HepG2 (cell line): ENCODE measurements at regions not wholly inside any gene's neighbourhood (a gene's known extent, or its start where the extent isn't known, plus 50 kb on each side); places are given as distances from the start of the nearest gene placed in this dataset.

ENCODE experiments used
- ATAC-seq: fragments of 200-7000 bp; cut with Tn5 transposase; 3 replicates; pipeline ENCODE4 v1.9.1; 2020; ENCODE audit warnings: mild to moderate bottlenecking, moderate library complexity
- BruUV-seq: library from RNA; stranded (reverse); fragments of 400-500 nt; replicated peaks from 2 replicates; lab custom pipeline; 2021; lab: Mats Ljungman, UMichigan
- CTCF ChIA-PET: fragments of 300-600 bp; formaldehyde crosslinking; extraction: SDS; loops from one replicate; lab custom pipeline; 2021; ENCODE audit warnings: low total read pairs, inconsistent platforms, low intra/inter-chr PET ratio; lab: Yijun Ruan, JAX
- POLR2A ChIA-PET: fragments of 350-600 bp; sonication (Branson Sonifier 250); formaldehyde crosslinking; loops from one replicate; lab custom pipeline; 2020; ENCODE audit warnings: antibody characterized with exemption, inconsistent platforms; lab: Yijun Ruan, JAX
- DNase-seq: peaks from one replicate; pipeline ENCODE4 v3.0.0-alpha.2; 2015; ENCODE audit warnings: low spot score
- FAIRE-seq: peaks from 3 replicates; lab custom pipeline; 2011; peaks lifted over from hg19 to GRCh38; lab: Jason Lieb, UNC
- H2AFZ ChIP-seq: one replicate; pipeline ENCODE4 v1.6.1; 2011; ENCODE audit warnings: low read length, inconsistent platforms
- H3K27ac ChIP-seq: fragments of 300-600 bp; 3 replicates; pipeline ENCODE4 v1.8.0; 2011; ENCODE audit warnings: mixed run types, mild to moderate bottlenecking, mixed read lengths, low read length, inconsistent platforms; ENCODE audit not compliant: insufficient read depth; ENCODE audit errors: extremely low read length
- H3K27me3 ChIP-seq, 2 experiments: fragments of 200-600 bp in 1 of 2; 2 replicates in 1 of 2; 3 replicates in 1 of 2; pipeline versions ENCODE4 v1.6.0 to v1.8.0; 2011; ENCODE audit warnings: low read length in 2 of 2, mild to moderate bottlenecking in 2 of 2, moderate library complexity in 2 of 2, inconsistent platforms in 1 of 2; ENCODE audit not compliant: insufficient read depth in 2 of 2, control insufficient read depth in 1 of 2
- H3K36me3 ChIP-seq, 2 experiments: fragments of 200-600 bp in 1 of 2; replicated peaks in 1 of 2; 2 replicates in 1 of 2; 3 replicates in 1 of 2; pipeline versions ENCODE4 v1.5.1 to v1.8.0; 2011; ENCODE audit warnings: low read length in 2 of 2, inconsistent platforms in 1 of 2; ENCODE audit not compliant: insufficient read depth in 2 of 2, control insufficient read depth in 1 of 2
- H3K4me1 ChIP-seq: 2 replicates; pipeline ENCODE4 v1.5.1; 2012; ENCODE audit warnings: low read length, inconsistent platforms; ENCODE audit not compliant: insufficient read depth
- H3K4me2 ChIP-seq: 2 replicates; pipeline ENCODE4 v1.6.0; 2011; ENCODE audit warnings: low read depth, low read length, inconsistent platforms
- H3K4me3 ChIP-seq, 3 experiments: fragments of 200-600 bp in 1 of 3; sonication (generic), shearing (Covaris generic) in 1 of 3; replicated peaks in 1 of 3; 2 replicates each; pipeline ENCODE4 v1.5.1; 2011 to 2016; ENCODE audit warnings: low read length in 3 of 3, inconsistent platforms in 2 of 3, low read depth in 2 of 3, mild to moderate bottlenecking in 2 of 3, control low read depth in 1 of 3, mixed read lengths in 1 of 3; ENCODE audit not compliant: insufficient read depth in 1 of 3
- H3K79me2 ChIP-seq: one replicate; pipeline ENCODE4 v1.6.1; 2011; ENCODE audit warnings: low read length, inconsistent platforms; ENCODE audit not compliant: insufficient read depth
- H3K9ac ChIP-seq: 2 replicates; pipeline ENCODE4 v1.6.0; 2011; ENCODE audit warnings: mild to moderate bottlenecking, low read depth, low read length, inconsistent platforms; ENCODE audit not compliant: insufficient read depth
- H3K9me3 ChIP-seq: 2 replicates; pipeline ENCODE4 v1.5.1; 2012; ENCODE audit warnings: mild to moderate bottlenecking, low read length
- H4K20me1 ChIP-seq: 2 replicates; pipeline ENCODE4 v1.6.0; 2011; ENCODE audit warnings: inconsistent platforms, mild to moderate bottlenecking, low read length, moderate library complexity; ENCODE audit not compliant: insufficient read depth
- ARNT ChIP-seq: fragments of 450-650 bp; IDR thresholded peaks from 2 replicates; pipeline ENCODE4 v1.6.1; 2017
- EZH2 ChIP-seq: conservative IDR thresholded peaks from 2 replicates; pipeline ENCODE4 v1.6.1; 2012; ENCODE audit warnings: mild to moderate bottlenecking, low read depth, low read length, moderate library complexity
- FOXC1 ChIP-seq: sonication (generic); formaldehyde crosslinking; IDR thresholded peaks from 2 replicates; pipeline ENCODE4 v1.8.0; 2022; ENCODE audit warnings: mild to moderate bottlenecking, missing genetic modification reagents, borderline replicate concordance
- GTF3A ChIP-seq: sonication (generic); formaldehyde crosslinking; conservative IDR thresholded peaks from 2 replicates; pipeline ENCODE4 v1.4.0; 2020; ENCODE audit warnings: mild to moderate bottlenecking, missing genetic modification reagents
- HOXA9 ChIP-seq: sonication (generic); formaldehyde crosslinking; IDR thresholded peaks from 2 replicates; pipeline ENCODE4 v1.8.1; 2022; ENCODE audit warnings: missing genetic modification reagents, mild to moderate bottlenecking, moderate library complexity, borderline replicate concordance
- KDM4B ChIP-seq: sonication (generic); formaldehyde crosslinking; IDR thresholded peaks from 2 replicates; pipeline ENCODE4 v1.4.0; 2020; ENCODE audit warnings: missing genetic modification reagents
- KLF15 ChIP-seq: sonication (generic); formaldehyde crosslinking; IDR thresholded peaks from 2 replicates; pipeline ENCODE4 v1.8.1; 2023; ENCODE audit warnings: borderline replicate concordance, mild to moderate bottlenecking, inconsistent platforms, missing genetic modification reagents, mixed read lengths
- MED8 ChIP-seq: sonication (generic); formaldehyde crosslinking; IDR thresholded peaks from 2 replicates; pipeline ENCODE4 v1.8.1; 2023; ENCODE audit warnings: mild to moderate bottlenecking, missing genetic modification reagents; ENCODE audit not compliant: insufficient replicate concordance
- PAF1 ChIP-seq: IDR thresholded peaks from 2 replicates; pipeline ENCODE4 v1.6.1; 2016; ENCODE audit warnings: missing genetic modification reagents, missing compliant biosample characterization
- PAX8 ChIP-seq: sonication (generic); formaldehyde crosslinking; IDR thresholded peaks from 2 replicates; pipeline ENCODE4 v1.8.0; 2022; ENCODE audit warnings: mild to moderate bottlenecking, missing genetic modification reagents, borderline replicate concordance
- RBFOX2 ChIP-seq: fragments of 200-400 bp; formaldehyde crosslinking; IDR thresholded peaks from 2 replicates; pipeline ENCODE4 v1.6.1; 2017; ENCODE audit warnings: low read depth, mild to moderate bottlenecking, low read length
- SMAD9 ChIP-seq: sonication (generic); formaldehyde crosslinking; IDR thresholded peaks from 2 replicates; pipeline ENCODE4 v1.5.1; 2020; ENCODE audit warnings: mild to moderate bottlenecking, missing genetic modification reagents
- ZEB1 ChIP-seq: IDR thresholded peaks from 2 replicates; pipeline ENCODE4 v1.6.1; 2012; ENCODE audit warnings: mild to moderate bottlenecking, low read depth, inconsistent platforms; ENCODE audit not compliant: insufficient replicate concordance
- ZFP62 ChIP-seq: sonication (generic); formaldehyde crosslinking; IDR thresholded peaks from 2 replicates; pipeline ENCODE4 v1.4.0; 2020; ENCODE audit warnings: missing genetic modification reagents
- ZFP91 ChIP-seq: sonication (generic); formaldehyde crosslinking; IDR thresholded peaks from 2 replicates; pipeline ENCODE4 v1.9.0; 2022; ENCODE audit warnings: missing genetic modification reagents, mild to moderate bottlenecking, borderline replicate concordance
- ZNF652 ChIP-seq: IDR thresholded peaks from 2 replicates; pipeline ENCODE4 v1.6.1; 2016; ENCODE audit warnings: low read depth, borderline replicate concordance
- ZNF672 ChIP-seq: sonication (generic); formaldehyde crosslinking; IDR thresholded peaks from 2 replicates; pipeline ENCODE4 v1.8.1; 2022; ENCODE audit warnings: missing genetic modification reagents
- WGBS: methylation state at CpG from one replicate; pipeline ENCODE4 v1.1.6; 2017; ENCODE audit warnings: low lambda C conversion rate; 5-methylcytosine and 5-hydroxymethylcytosine counted together
- in situ Hi-C: cut with HindIII; loops from 2 replicates; pipeline ENCODE4 v1.10.0; 2017; ENCODE audit warnings: low pct_unique_long_range_greater_than_20kb; ENCODE audit not compliant: extremely low pct_ligation_motif_present
- intact Hi-C: fragments of 100-400 bp; cut with micrococcal nuclease; formaldehyde crosslinking; loops from one replicate; pipeline ENCODE4 v1.10.0; 2022; ENCODE audit not compliant: unreplicated experiment
- TF ChIP-seq, protein P1 (sequence below): sonication (generic); formaldehyde crosslinking; conservative IDR thresholded peaks from 2 replicates; pipeline ENCODE4 v1.4.0; 2020; ENCODE audit warnings: missing genetic modification reagents
- TF ChIP-seq, protein P2 (sequence below): sonication (generic); formaldehyde crosslinking; IDR thresholded peaks from 2 replicates; pipeline ENCODE4 v1.5.0; 2020; ENCODE audit warnings: missing genetic modification reagents
- TF ChIP-seq, protein P3 (sequence below): fragments of 450-650 bp; IDR thresholded peaks from 2 replicates; pipeline ENCODE4 v1.6.1; 2016

DNA sequence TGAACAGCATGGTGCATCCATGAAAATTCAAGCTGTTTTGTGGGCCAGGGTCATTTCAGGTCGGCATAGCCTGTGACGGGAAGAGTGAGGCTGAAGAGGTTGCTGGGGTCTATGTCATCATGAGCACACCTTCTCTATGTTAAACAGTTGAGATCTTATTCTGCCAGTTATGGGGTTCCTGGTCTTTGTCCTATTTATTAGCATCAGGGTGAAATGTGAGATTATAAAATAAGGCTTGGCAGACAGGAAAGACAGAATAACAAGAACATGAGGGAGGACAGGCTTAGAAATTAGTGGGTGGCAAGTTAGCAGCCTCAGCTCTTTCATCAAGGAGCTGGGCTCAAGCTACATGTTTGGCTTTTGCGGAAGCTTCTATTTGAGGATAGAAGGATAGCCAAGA lies 51.7 kb upstream of the CLNK start (continued):
- no peak for TF ChIP-seq ZFP91 (CRISPR knock-in tag)
- TF ChIP-seq, protein P1, sequence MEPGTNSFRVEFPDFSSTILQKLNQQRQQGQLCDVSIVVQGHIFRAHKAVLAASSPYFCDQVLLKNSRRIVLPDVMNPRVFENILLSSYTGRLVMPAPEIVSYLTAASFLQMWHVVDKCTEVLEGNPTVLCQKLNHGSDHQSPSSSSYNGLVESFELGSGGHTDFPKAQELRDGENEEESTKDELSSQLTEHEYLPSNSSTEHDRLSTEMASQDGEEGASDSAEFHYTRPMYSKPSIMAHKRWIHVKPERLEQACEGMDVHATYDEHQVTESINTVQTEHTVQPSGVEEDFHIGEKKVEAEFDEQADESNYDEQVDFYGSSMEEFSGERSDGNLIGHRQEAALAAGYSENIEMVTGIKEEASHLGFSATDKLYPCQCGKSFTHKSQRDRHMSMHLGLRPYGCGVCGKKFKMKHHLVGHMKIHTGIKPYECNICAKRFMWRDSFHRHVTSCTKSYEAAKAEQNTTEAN (CRISPR knock-in tag), result no peak
- TF ChIP-seq GTF3A, result no peak
- no peak for TF ChIP-seq KLF15
- TF ChIP-seq SMAD9 (CRISPR knock-in tag), result no peak
- no peak for TF ChIP-seq PAF1 (CRISPR knock-in tag)
- no peak for TF ChIP-seq KDM4B (CRISPR knock-in tag)

- Histone ChIP-seq H3K27ac (no peak overlapping the region), H3K27me3 (no peaks in the 10 kb centered on the region), H2AFZ (no peak overlapping the region), H4K20me1 (no peaks in the 10 kb centered on the region), H3K9me3 (no peaks in the 10 kb centered on the region), H3K36me3 (no peaks in the 10 kb centered on the region), H3K9ac (no peak overlapping the region), H3K4me1 (no peaks in the 10 kb centered on the region), H3K4me2 (no peak overlapping the region), H3K79me2 (no peaks in the 10 kb centered on the region), H3K4me3 (no peak overlapping the region)
- DNase-seq (no peak), FAIRE-seq (no peak), ATAC-seq (no peak)
- ChIA-PET POLR2A (no interaction called here), CTCF (no interaction called here)
- intact Hi-C loops (no loop called here), in situ Hi-C loops (no loop called here)
- 39% methylated on average over 5 of the region's 5 CpGs for WGBS
- no TSS peak for BruUV-seq
- TF ChIP-seq ZNF652 (CRISPR knock-in tag) (no peak), ARNT (no peak), ZEB1 (no peak), ZNF672 (CRISPR knock-in tag) (no peak), MED8 (CRISPR knock-in tag) (no peak), FOXC1 (CRISPR knock-in tag) (no peak), EZH2 (no peak), RBFOX2 (no peak), PAX8 (CRISPR knock-in tag) (no peak), HOXA9 (CRISPR knock-in tag) (no peak), ZFP62 (no peak)
- TF ChIP-seq, protein P2, sequence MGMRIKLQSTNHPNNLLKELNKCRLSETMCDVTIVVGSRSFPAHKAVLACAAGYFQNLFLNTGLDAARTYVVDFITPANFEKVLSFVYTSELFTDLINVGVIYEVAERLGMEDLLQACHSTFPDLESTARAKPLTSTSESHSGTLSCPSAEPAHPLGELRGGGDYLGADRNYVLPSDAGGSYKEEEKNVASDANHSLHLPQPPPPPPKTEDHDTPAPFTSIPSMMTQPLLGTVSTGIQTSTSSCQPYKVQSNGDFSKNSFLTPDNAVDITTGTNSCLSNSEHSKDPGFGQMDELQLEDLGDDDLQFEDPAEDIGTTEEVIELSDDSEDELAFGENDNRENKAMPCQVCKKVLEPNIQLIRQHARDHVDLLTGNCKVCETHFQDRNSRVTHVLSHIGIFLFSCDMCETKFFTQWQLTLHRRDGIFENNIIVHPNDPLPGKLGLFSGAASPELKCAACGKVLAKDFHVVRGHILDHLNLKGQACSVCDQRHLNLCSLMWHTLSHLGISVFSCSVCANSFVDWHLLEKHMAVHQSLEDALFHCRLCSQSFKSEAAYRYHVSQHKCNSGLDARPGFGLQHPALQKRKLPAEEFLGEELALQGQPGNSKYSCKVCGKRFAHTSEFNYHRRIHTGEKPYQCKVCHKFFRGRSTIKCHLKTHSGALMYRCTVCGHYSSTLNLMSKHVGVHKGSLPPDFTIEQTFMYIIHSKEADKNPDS (CRISPR knock-in tag), result no peak
- TF ChIP-seq, protein P3, sequence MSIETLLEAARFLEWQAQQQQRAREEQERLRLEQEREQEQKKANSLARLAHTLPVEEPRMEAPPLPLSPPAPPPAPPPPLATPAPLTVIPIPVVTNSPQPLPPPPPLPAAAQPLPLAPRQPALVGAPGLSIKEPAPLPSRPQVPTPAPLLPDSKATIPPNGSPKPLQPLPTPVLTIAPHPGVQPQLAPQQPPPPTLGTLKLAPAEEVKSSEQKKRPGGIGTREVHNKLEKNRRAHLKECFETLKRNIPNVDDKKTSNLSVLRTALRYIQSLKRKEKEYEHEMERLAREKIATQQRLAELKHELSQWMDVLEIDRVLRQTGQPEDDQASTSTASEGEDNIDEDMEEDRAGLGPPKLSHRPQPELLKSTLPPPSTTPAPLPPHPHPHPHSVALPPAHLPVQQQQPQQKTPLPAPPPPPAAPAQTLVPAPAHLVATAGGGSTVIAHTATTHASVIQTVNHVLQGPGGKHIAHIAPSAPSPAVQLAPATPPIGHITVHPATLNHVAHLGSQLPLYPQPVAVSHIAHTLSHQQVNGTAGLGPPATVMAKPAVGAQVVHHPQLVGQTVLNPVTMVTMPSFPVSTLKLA, result no peak
These were observed 50.1 kb upstream of the CLNK start for GRCh38 chr4:10734697-10735096.
